Posterior cingulate gyrus (tissue), 11 donors: ENCODE measurements at regions not wholly inside any gene's neighbourhood (a gene's known extent, or its start where the extent isn't known, plus 50 kb on each side); places are given as distances from the start of the nearest gene placed in this dataset.
A peak's percentile ranks its signal among the peaks of the same experiment; 100 is the strongest.

Experiments
- DNase-seq, 10 donors: peaks; one replicate each; pipeline versions ENCODE4 v3.0.0 to v3.0.0-alpha.2; 2020 to 2021; ENCODE audit warnings: mixed read lengths in 3 of 10
- intact Hi-C: fragments of 100-400 bp; cut with DNase I; formaldehyde crosslinking; loops from one replicate; pipeline ENCODE4 v1.15.1; 2023

GRCh38 chr7:113717739-113718138 lies 201.1 kb downstream of the PPP1R3A start:
- intact Hi-C loops: no loop called here

DNA sequence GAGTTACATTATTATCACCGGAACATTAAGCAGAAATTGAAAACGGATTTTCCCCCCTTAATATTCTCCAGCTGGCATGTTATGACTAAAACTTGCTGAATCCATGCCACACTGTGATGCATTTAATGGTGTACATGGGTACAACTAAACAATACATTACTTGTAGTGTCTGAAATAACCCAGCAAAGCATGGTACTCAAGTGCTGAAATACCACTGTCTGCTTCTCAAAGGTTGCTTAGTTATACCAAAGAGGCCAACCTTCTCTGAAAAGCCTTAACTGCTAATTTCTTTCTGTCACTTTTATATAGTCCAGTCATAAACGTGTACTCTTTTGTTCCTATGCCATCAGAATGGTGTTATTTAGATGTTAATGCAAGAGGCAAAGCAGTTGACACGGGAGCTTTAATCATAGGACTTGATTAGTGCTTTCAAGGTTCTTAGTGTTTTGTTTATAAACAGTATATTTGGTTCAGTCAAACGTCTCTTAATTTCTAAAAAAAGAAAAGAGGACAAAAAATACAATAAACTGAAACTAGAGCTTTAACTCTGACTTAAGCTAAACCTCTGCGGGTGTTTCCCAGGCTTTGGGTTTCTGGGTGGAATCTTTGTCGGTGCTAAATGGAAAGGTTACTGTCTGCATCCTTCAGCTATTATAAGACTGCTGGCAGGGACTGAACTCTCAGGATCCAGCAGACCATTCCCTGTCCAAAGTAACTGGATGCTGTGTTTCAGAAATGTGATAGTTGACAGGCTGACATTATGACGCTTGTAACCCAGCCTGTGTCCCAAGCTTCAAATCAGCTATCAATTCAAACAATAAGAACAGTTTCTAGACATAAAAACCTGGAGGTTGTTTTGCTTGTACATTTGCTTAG lies 202.6 kb downstream of the PPP1R3A start:
- no peak for DNase-seq
- intact Hi-C loops: no loop called here

More at GRCh38 chr7:113717739-113718138, 201.1 kb downstream of the PPP1R3A start:
- no peak for DNase-seq

- intact Hi-C loops: no loop called here
- DNase-seq: no peak
Observed at GRCh38 chr7:113715262-113715661, 203.5 kb downstream of the PPP1R3A start.

DNA sequence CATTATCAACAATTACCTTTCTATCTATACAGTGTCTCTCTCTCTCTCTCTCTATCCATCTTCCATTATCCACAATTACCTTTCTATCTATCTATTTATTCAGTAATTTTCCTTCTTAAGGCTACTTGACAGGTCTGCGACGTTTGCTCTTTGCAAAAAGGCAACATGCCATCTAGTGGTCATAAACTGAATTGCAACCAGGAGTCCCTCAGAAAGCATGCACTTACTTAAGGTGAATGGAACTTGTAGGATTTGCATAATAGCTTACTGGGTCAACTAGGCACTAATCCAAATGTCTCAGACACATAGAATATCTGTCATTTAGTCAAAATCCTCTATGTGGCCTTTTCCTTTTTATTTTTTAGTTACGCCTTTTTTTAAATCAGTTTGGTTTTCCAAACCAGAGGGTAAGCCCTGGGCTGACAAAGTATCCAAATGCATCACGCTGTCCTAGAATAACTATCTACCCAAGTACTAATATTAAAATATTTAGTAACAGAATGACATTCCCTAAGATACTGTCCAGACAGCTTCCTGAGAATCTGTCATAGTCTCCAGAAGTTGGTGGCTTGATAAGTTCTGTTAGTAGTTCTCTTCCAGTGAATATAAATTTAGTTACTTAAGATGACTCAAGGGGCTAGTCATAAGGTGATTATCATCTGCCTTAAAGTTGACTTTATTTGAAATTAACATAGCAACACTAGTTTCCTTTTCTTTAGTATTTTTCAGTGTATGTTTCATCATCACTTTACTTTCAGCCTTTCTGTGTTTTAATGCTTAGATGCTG lies 208.3 kb downstream of the PPP1R3A start:
- peak in 1 of 10 donors; percentile 25 for DNase-seq

GRCh38 chr7:113705439-113705838 lies 213.4 kb downstream of the PPP1R3A start:
- no peak for DNase-seq
- intact Hi-C loops: loop anchor here (10.0 kb wide), 1 partner anchor 1201 kb away; no protein-coding TSS in a partner anchor

More for the DNA sequence above, 208.3 kb downstream of the PPP1R3A start:
- intact Hi-C loops: no loop called here

DNA sequence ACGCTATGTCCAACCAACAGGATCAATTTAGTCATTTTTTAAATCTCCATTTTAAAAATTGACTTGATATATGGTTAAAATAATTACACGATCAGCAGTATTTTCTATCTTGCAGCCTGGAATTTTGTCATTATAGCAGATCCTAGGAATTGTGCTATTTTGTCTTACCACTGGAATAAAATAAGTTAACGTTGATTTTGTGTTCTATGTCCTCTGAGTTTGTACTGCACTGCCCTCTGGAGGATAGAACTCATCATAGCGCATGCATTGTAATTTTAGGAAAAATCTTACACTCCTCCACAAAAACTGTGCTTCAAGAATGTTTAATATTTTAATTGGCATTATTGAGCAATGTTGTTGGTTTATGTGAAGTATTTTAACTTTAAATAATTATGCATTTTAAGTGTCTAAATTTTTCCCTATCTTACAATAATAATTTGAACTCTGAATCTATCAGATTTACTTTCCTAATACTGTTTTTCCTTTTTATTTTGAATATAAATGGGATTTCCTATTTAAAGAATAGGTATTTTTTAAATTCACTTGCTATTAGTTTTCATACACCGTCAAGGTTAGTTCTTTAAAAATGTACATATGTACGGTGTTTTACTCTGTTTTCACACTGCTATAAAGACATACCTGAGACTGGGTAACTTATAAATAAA lies 220.1 kb downstream of the PPP1R3A start:
- intact Hi-C loops: loop anchor here (5.0 kb wide), 1 partner anchor 686 kb away; no protein-coding TSS in a partner anchor
- no peak for DNase-seq

DNA sequence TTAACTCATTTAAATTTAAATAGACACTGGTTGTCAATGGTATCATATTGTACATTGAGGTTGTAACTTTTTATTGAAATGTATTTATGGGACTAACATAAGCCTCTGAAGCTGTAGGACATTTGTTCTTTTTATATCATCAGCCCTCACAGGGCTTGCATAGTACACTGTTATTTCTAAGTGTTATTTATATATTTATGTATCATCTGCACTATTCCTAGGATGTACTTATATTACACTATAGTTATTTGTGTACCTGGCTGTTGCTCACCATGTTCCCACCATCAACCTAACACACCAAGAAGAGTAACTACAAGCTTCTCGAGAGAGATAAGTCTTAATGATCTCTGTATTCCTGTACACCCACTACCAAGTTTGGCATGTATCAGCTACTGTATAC lies 224.7 kb downstream of the PPP1R3A start:
- no peak for DNase-seq
- intact Hi-C loops: no loop called here

DNA sequence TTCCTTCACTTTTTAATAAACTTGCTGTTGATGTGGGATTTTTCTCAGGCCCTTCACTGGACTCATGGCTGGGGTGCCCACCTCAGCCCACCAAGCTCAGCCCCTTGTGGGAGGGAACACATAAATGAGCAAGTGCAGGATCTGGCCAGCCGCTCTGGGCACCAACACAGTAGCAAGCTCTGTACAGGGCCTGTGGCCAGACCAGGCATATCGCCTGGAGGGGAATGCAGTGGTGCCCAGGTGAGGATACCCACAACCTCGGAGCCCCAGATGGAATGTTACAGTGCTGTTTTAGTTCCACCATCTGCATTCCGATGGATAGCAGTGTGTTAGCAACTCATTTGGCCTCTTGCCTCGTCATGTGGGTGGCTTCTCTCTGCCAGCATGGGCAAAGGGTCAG lies 234.6 kb downstream of the PPP1R3A start:
- DNase-seq: peak in 1 of 10 donors; percentile 62
- intact Hi-C loops: no loop called here

- DNase-seq: no peak
- intact Hi-C loops: no loop called here
Observed at GRCh38 chr7:113677811-113678210, 241.0 kb downstream of the PPP1R3A start.

DNA sequence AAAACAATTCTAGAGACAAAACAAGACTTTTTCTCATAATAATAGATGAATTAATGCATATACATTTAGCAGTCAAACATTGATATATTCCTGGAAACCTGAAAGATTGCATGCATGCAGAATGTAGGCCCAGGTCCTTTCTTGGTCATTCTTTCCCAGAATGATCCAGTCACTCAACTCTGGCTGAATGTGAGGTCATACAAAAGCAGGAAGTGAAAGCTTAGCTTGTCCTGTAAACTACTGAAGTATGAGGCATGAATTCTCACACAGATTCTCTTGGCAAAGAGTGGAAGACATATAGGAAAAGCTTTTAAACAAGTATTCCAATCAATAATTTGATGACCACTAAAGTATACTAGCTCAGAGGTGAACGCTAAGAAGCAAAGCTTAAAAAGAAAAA lies 253.9 kb downstream of the PPP1R3A start:
- DNase-seq: no peak
- intact Hi-C loops: no loop called here

- no peak for DNase-seq
Observed at GRCh38 chr7:113659416-113659815, 259.4 kb downstream of the PPP1R3A start.

DNA sequence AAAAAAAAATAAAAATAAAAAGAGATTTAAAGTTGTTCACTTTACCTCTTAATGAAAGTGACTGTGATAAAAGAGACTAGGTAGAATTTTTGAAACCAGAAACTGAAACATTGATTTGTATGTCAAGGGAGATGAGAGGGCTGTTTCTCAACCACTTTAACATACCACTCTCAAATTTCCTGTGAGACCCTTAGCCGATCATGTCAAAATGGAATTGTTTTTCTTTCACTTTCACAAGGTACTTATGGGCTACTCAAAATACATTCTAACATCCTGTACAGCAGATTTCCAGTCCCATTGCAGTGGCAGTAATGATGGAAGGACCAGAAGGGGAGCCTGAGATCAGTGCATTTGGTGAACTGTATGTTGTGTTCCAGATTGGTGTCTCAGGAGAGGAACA lies 261.2 kb downstream of the PPP1R3A start:
- DNase-seq: no peak
- intact Hi-C loops: no loop called here

More at GRCh38 chr7:113659416-113659815, 259.4 kb downstream of the PPP1R3A start:
- intact Hi-C loops: no loop called here

- intact Hi-C loops: no loop called here
- DNase-seq: no peak
Observed at GRCh38 chr7:113652501-113652900, 266.3 kb downstream of the PPP1R3A start.

GRCh38 chr7:113649556-113649955 lies 269.3 kb downstream of the PPP1R3A start:
- DNase-seq: no peak
- intact Hi-C loops: no loop called here

DNA sequence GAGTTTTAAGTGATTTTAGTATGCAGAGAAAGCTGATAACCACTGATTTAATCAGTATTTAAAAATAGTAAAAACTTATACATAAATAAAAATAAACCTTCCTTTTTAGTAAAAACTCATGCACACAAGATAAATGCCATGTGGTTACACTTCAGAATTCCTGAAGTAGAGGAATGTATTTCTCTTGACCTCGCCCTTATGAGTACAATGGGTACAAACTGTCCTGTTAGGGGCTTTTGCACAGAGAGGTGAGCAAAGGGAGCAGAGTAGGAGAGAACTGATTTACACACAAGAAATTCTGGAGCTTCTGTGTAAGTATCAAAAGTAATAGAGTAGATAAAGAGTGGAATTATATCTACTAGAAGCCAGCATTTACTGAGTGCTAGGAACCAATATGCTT lies 279.6 kb downstream of the PPP1R3A start:
- no peak for DNase-seq
- intact Hi-C loops: no loop called here

DNA sequence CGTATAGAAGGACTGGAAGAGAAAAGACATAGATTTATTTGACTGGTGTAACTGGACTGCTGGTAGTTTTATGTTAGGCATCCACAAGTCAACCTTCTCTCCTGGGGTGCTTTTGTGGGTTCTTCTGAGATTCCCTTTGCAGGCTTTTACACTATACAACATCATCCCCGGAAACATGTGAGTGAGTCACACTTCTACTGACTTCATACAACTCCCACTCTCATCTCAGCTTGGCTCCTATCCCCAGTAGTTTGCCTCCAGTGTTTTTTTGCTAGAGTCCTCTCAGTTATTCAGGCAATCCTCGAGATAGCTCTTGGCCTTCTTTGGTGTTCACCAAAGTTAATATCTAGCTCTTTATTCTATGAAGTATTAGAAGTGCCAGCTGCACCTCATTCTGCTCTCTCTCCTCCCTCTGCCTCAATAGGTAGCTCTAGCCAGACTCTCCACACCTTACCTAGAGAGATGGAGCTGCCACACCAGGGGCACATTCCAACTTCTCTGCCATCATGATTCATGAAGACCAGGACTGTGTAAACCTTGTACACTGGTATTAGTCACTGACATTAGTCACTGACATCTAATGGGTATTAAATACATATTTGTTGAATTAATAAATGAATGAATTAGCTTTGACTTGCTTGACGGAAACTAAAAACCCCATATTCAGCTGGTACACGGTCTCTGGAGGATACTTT lies 281.9 kb downstream of the PPP1R3A start:
- intact Hi-C loops: no loop called here

GRCh38 chr7:113635492-113635891 lies 283.3 kb downstream of the PPP1R3A start:
- intact Hi-C loops: no loop called here
- no peak for DNase-seq

More for the DNA sequence above, 281.9 kb downstream of the PPP1R3A start:
- peak in 1 of 10 donors; percentile 25 for DNase-seq

GRCh38 chr7:113633073-113633472 lies 285.7 kb downstream of the PPP1R3A start:
- intact Hi-C loops: no loop called here

DNA sequence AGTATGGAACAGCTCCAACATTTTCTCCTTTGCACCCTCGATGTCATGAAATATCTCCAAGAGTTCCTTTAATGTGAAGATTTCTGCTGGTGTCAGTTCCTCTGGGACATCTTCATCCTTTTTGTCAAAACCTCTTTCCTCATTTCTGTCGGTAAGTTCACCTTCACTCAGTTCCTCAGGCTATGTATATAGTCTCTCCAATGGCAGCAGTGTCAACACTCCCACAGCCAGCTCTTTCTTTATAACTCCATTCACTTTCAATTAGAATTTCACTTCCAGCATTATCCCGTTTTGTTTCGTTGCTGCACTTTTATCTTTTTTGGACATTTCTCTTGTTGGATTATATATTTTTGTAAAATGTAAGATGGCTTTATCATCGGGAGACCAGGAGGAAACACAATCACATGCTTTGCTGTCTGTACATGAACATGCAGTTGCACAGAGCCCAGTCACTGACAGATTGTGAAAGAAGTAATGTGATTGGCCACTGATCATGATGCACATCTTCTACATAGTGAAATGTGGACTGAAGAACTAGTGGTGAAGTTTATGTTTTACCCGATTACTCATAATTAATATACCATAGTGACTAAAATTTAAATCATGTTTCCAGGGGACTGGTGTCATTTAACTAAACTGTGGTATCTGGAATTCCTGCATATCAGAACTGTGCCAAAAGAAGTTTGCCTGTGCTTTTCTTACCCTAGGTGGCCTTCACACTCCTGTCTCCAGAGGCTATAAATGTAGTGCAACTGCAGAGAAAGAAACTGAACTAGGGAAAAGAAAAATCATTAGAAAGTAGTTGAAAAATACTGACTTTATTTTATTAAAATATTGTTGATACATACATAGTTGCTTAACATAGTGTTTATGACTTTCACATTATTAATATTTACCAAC lies 289.6 kb downstream of the PPP1R3A start:
- no peak for DNase-seq
- intact Hi-C loops: no loop called here

More at GRCh38 chr7:113633073-113633472, 285.7 kb downstream of the PPP1R3A start:
- DNase-seq: no peak
